BJ (cell line): ENCODE measurements at regions not wholly inside any gene's neighbourhood (a gene's known extent, or its start where the extent isn't known, plus 50 kb on each side); places are given as distances from the start of the nearest gene placed in this dataset.

Experiments
- CTCF ChIA-PET: fragments of 350-600 bp; formaldehyde crosslinking; extraction: SDS; loops from one replicate; lab custom pipeline; 2021; ENCODE audit warnings: antibody characterized with exemption, inconsistent platforms; lab: Yijun Ruan, JAX
- POLR2A ChIA-PET: fragments of 300-600 bp; sonication (Branson Sonifier 250); formaldehyde crosslinking; extraction: SDS; loops from one replicate; lab custom pipeline; 2021; ENCODE audit warnings: antibody characterized with exemption; lab: Charles Lee
- DNase-seq: peaks from one replicate; pipeline ENCODE4 v3.0.0-alpha.2; 2011; ENCODE audit warnings: low read depth
- H3K27me3 ChIP-seq: 2 replicates; pipeline ENCODE4 v1.6.0; 2011; ENCODE audit warnings: low read length; ENCODE audit not compliant: control insufficient read depth, insufficient read depth
- H3K36me3 ChIP-seq: 2 replicates; pipeline ENCODE4 v1.5.1; 2011; ENCODE audit warnings: low read length; ENCODE audit not compliant: control insufficient read depth, insufficient read depth
- H3K4me3 ChIP-seq: 2 replicates; pipeline ENCODE4 v1.5.1; 2011; ENCODE audit warnings: low read depth, mild to moderate bottlenecking, control low read depth, low read length
- TF ChIP-seq, protein P1 (sequence below): IDR thresholded peaks from 2 replicates; pipeline ENCODE4 v1.5.1; 2011; ENCODE audit warnings: low read depth, mild to moderate bottlenecking, control low read depth, inconsistent platforms, low read length, moderate library complexity; ENCODE audit not compliant: insufficient read depth

DNA sequence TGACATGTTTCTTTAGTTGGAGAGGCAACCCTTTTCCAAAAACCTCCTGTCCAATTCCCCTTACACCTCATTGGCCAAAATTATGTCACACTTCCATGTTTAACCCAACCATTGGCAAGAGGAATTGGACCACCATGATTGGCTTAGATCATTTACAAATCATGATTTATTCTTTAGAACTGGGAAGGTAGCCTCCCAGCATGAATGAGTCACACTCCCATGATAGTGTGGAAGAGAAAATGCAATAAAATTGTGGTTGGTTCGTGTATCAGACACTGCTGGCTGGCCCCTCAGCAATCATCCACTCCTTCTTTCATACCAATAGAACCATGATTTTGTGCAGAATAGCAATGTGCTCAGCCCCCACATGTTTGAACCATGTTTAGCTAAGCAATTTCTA lies 156.6 kb upstream of the ACVR2A start:
- CTCF ChIA-PET: no interaction called here

DNA sequence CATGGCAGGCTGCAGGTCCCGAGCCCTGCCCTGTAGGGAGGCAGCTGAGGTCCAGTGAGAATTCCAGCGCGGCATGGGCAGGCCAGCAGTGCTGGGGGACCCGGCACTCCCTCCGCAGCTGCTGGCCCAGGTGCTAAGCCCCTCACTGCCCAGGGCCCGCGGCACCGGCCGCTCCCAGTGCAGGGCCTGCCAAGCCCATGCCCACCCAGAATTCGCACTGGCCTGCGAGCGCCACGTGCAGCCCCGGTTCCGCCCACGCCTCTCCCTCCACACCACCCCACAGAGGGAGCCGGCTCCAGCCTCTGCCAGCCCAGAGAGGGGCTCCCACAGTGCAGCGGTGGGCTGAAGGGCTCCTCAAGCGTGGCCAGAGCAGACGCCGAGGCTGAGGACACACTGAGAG lies 158.5 kb upstream of the ACVR2A start:
- no peak for DNase-seq
- H3K27me3 ChIP-seq: no peaks in the 10 kb centered on the region; the same call in 1 of the 2 replicates
- ChIA-PET CTCF (no interaction called here), POLR2A (no interaction called here)
- no peak overlapping the region for H3K4me3 ChIP-seq
- H3K36me3 ChIP-seq: no peaks in the 10 kb centered on the region
- TF ChIP-seq, protein P1, sequence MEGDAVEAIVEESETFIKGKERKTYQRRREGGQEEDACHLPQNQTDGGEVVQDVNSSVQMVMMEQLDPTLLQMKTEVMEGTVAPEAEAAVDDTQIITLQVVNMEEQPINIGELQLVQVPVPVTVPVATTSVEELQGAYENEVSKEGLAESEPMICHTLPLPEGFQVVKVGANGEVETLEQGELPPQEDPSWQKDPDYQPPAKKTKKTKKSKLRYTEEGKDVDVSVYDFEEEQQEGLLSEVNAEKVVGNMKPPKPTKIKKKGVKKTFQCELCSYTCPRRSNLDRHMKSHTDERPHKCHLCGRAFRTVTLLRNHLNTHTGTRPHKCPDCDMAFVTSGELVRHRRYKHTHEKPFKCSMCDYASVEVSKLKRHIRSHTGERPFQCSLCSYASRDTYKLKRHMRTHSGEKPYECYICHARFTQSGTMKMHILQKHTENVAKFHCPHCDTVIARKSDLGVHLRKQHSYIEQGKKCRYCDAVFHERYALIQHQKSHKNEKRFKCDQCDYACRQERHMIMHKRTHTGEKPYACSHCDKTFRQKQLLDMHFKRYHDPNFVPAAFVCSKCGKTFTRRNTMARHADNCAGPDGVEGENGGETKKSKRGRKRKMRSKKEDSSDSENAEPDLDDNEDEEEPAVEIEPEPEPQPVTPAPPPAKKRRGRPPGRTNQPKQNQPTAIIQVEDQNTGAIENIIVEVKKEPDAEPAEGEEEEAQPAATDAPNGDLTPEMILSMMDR: no peak

More for the DNA sequence above, 156.6 kb upstream of the ACVR2A start:
- TF ChIP-seq, protein P1: no peak
- no peak for DNase-seq
- POLR2A ChIA-PET: no interaction called here
- Histone ChIP-seq H3K4me3 (no peak overlapping the region), H3K27me3 (no peaks in the 10 kb centered on the region; the same call in 1 of the 2 replicates), H3K36me3 (no peaks in the 10 kb centered on the region)

DNA sequence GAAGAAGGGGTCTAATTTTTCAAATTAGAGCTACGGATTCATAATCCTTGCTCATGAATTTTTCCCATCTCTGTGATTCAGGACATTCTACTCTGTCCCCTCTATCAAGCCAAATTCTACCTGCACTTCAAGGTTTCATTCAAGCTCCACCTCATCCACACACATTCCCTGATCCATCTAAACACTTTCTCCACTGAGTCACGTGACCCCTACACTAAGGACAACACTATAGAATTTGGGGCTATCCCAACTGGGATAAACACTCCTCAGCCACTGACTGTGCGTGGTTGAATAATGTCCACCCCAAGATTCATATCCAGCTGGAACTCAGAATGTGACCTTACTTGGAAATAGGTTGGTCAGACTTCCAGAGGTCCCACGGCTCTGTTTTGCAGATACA lies 159.9 kb upstream of the ACVR2A start:
- TF ChIP-seq, protein P1: no peak
- ChIA-PET CTCF (no interaction called here), POLR2A (no interaction called here)
- Histone ChIP-seq H3K27me3 (no peaks in the 10 kb centered on the region; the same call in 1 of the 2 replicates), H3K36me3 (no peaks in the 10 kb centered on the region), H3K4me3 (no peak overlapping the region)
- DNase-seq: no peak

DNA sequence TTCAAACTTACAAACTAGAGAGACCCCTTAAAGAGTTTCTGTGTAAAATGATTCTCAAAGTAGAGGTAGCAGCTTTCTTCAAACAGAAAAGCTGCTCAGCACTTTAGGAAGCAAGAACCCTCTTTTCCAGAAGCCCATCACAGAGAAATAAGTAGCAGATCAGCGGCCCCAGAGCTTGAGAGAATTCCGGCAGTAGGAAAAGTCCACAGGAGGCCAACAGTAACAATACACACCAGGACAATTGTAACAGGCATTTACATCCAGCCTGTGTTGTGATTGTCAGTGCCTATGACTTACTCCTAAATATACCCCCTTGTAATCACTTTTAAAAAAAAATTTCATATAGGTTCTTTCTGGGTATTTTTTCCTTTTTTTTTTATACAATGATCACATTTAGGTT lies 161.4 kb upstream of the ACVR2A start:
- no peak overlapping the region for H3K4me3 ChIP-seq
- POLR2A ChIA-PET: no interaction called here
- CTCF ChIA-PET: no interaction called here
- H3K36me3 ChIP-seq: no peaks in the 10 kb centered on the region
- no peaks in the 10 kb centered on the region; the same call in 1 of the 2 replicates for H3K27me3 ChIP-seq
- TF ChIP-seq, protein P1: no peak
- no peak for DNase-seq

DNA sequence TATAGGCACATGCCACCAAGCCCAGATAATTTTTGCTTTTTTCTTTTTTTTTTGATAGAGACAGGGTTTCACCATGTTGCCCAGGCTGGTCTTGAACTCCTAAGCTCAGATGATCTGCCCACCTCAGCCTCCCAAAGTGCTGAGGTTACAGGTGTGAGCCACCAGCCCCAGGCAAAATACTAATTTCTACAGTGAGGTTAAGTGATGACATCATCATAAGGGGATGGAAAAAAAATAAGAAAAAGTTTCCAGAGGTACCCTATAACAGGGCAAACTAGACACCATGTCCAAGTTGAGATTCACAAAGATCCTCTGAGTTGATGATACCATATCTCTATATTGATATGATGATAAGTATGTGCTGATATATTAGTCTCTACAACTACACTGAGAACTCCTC lies 163.7 kb upstream of the ACVR2A start:
- ChIA-PET CTCF (no interaction called here), POLR2A (no interaction called here)
- no peak overlapping the region for H3K4me3 ChIP-seq
- H3K27me3 ChIP-seq: no peaks in the 10 kb centered on the region; the same call in 1 of the 2 replicates
- DNase-seq: no peak
- no peaks in the 10 kb centered on the region for H3K36me3 ChIP-seq
- TF ChIP-seq, protein P1: no peak
